Tibial artery (tissue), 4 donors: ENCODE measurements at regions not wholly inside any gene's neighbourhood (a gene's known extent, or its start where the extent isn't known, plus 50 kb on each side); places are given as distances from the start of the nearest gene placed in this dataset.

ENCODE experiments used
- DNase-seq, 2 donors: peaks; one replicate each; pipeline ENCODE4 v3.0.0-alpha.2; 2019
- H3K27ac ChIP-seq, 2 donors: fragments of 200-600 bp; sonication (generic) in 1 of 2; 1 replicate in 1 of 2; 2 replicates in 1 of 2; pipeline ENCODE4 v1.5.1; 2018 to 2019; ENCODE audit warnings: mild to moderate bottlenecking in 1 of 2
- H3K27me3 ChIP-seq, 2 donors: fragments of 200-600 bp; sonication (generic) in 1 of 2; one replicate each; pipeline versions ENCODE4 v1.5.1 to v1.6.0; 2016 to 2019
- H3K36me3 ChIP-seq, 3 donors: fragments of 200-600 bp; sonication (generic) in 2 of 3; one replicate each; pipeline ENCODE4 v1.5.1; 2016 to 2019; ENCODE audit warnings: mild to moderate bottlenecking in 2 of 3
- H3K4me1 ChIP-seq, 4 donors: fragments of 200-600 bp; sonication (generic) in 2 of 4; 1 replicate in 3 of 4; 2 replicates in 1 of 4; pipeline ENCODE4 v1.5.1; 2016 to 2019
- H3K4me3 ChIP-seq, 2 donors: fragments of 200-600 bp; sonication (generic) in 1 of 2; 1 replicate in 1 of 2; 2 replicates in 1 of 2; pipeline ENCODE4 v1.5.1; 2018 to 2019; ENCODE audit warnings: mild to moderate bottlenecking in 2 of 2
- H3K9me3 ChIP-seq, 3 donors: fragments of 200-600 bp; sonication (generic) in 1 of 3; one replicate each; pipeline ENCODE4 v1.5.1; 2016 to 2019
- CTCF ChIP-seq, 2 experiments: fragments of 200-600 bp in 1 of 2; fragments of 450-650 bp in 1 of 2; IDR thresholded peaks; one replicate each; pipeline ENCODE4 v1.5.1; 2017 to 2019; ENCODE audit warnings: antibody characterized with exemption in 2 of 2, mild to moderate bottlenecking in 1 of 2, moderate library complexity in 1 of 2
- intact Hi-C: fragments of 100-400 bp; cut with DNase I; formaldehyde crosslinking; loops from one replicate; pipeline ENCODE4 v1.15.0; 2023; ENCODE audit warnings: low total_unique reads

- H3K27ac ChIP-seq, result no peak overlapping the region
- intact Hi-C loops, result no loop called here
- no peak for DNase-seq
These were observed 278.1 kb downstream of the GADD45G start for GRCh38 chr9:89882930-89883361.

GRCh38 chr9:89883401-89884341 lies 278.9 kb downstream of the GADD45G start:
- Histone ChIP-seq H3K36me3 (no peaks in the 10 kb centered on the region), H3K27ac (peak overlapping the region; percentile 47 to 51)
- no peak for DNase-seq

More at GRCh38 chr9:89882930-89883361, 278.1 kb downstream of the GADD45G start:
- TF ChIP-seq CTCF (IDR thresholded peaks at IDR 0.05), result no peak
- peaks cover 0 to 50% (median 34%) of the 10 kb centered on the region in 4 donors for H3K4me1 ChIP-seq
- H3K27me3 ChIP-seq, result no peaks in the 10 kb centered on the region
- no peaks in the 10 kb centered on the region for H3K9me3 ChIP-seq
- H3K36me3 ChIP-seq, result no peaks in the 10 kb centered on the region
- H3K4me3 ChIP-seq, result no peak overlapping the region

DNA sequence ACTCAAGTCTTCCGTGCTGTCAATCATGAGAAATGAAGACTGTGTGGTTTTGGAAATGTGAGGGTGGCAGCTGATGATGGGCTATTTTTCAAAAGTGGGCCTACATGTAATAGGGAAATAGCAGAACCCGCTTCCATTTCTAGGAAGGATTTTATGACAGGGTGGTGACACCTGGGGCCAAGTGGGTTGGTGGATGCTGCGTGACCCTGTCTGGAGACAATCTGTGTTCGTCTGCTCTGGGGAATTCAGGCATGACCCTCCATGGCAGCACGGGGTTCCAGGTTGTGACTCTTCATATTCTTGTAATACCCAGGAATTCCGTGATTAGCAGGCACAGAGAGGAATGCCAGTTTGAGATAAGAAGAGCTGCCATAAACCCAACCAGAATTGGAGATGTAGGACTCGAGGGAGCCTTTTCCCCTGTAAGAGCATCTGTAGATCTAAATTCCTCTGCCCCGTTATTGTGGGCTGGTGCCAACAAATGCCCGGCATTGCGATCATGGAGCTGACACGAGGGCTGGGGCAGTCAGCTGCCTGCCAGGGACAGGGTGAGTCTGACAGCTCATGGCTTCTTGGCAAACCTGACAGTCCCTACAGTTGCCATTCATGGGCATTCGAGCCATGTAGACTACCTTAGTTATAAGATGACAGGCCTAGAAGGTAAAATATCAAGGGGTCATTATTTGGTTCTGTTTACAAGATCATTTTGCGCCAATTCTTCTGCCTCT lies 279.7 kb downstream of the GADD45G start:
- intact Hi-C loops, result no loop called here
- no peak for TF ChIP-seq CTCF (IDR thresholded peaks at IDR 0.05)
- H3K27me3 ChIP-seq, result no peaks in the 10 kb centered on the region
- peaks cover 0 to 34% (median 18%) of the 10 kb centered on the region in 4 donors for H3K4me1 ChIP-seq
- H3K4me3 ChIP-seq, result no peak overlapping the region
- no peaks in the 10 kb centered on the region for H3K36me3 ChIP-seq
- peak in 1 of 2 donors; percentile 86 for DNase-seq
- H3K9me3 ChIP-seq, result no peaks in the 10 kb centered on the region
- peak overlapping the region; percentile 47 to 51 for H3K27ac ChIP-seq

More at GRCh38 chr9:89883401-89884341, 278.9 kb downstream of the GADD45G start:
- Histone ChIP-seq H3K27me3 (no peaks in the 10 kb centered on the region), H3K9me3 (no peaks in the 10 kb centered on the region), H3K4me3 (no peak overlapping the region), H3K4me1 (peaks cover 0 to 42% (median 27%) of the 10 kb centered on the region in 4 donors)
- intact Hi-C loops, result no loop called here
- TF ChIP-seq CTCF (IDR thresholded peaks at IDR 0.05), result no peak

DNA sequence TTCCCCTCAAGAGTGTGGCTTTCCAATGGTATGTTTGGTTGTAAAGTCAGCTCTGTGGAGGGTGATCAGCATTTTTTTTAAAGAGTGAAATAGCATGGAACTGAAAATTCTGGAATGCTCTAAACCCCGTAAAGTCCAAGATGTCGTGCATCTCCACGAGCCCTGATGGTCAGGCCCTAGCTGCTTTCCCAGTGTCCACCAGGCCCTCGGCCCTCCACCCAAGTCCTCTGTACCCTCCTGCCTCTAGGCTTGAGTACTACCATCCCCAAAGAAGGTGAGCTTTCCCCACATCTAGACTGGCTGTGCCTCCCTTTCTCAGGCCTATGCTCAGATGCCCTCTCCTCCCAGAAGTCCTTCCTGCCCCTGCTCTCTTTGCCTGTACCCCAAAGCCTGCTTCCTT lies 280.3 kb downstream of the GADD45G start:
- intact Hi-C loops, result no loop called here
- H3K36me3 ChIP-seq, result no peaks in the 10 kb centered on the region
- no peak for DNase-seq
- peak overlapping the region; percentile 47 to 51 for H3K27ac ChIP-seq
- no peaks in the 10 kb centered on the region for H3K27me3 ChIP-seq
- H3K9me3 ChIP-seq, result no peaks in the 10 kb centered on the region
- TF ChIP-seq CTCF (IDR thresholded peaks at IDR 0.05), result no peak
- H3K4me1 ChIP-seq, result peaks cover 0 to 29% (median 12%) of the 10 kb centered on the region in 4 donors
- H3K4me3 ChIP-seq, result no peak overlapping the region

- Histone ChIP-seq H3K36me3 (no peaks in the 10 kb centered on the region), H3K4me1 (peaks cover 0 to 39% (median 22%) of the 10 kb centered on the region in 4 donors), H3K27me3 (no peaks in the 10 kb centered on the region), H3K27ac (no peak overlapping the region), H3K4me3 (no peak overlapping the region), H3K9me3 (no peaks in the 10 kb centered on the region)
- intact Hi-C loops, result no loop called here
- TF ChIP-seq CTCF (IDR thresholded peaks at IDR 0.05), result no peak
- no peak for DNase-seq
These were observed 281.5 kb downstream of the GADD45G start for GRCh38 chr9:89886281-89886700.
